ENCODE measurements at regions not wholly inside any gene's neighbourhood (a gene's known extent, or its start where the extent isn't known, plus 50 kb on each side); places are given as distances from the start of the nearest gene placed in this dataset.

- TF ChIP-seq, protein P1, sequence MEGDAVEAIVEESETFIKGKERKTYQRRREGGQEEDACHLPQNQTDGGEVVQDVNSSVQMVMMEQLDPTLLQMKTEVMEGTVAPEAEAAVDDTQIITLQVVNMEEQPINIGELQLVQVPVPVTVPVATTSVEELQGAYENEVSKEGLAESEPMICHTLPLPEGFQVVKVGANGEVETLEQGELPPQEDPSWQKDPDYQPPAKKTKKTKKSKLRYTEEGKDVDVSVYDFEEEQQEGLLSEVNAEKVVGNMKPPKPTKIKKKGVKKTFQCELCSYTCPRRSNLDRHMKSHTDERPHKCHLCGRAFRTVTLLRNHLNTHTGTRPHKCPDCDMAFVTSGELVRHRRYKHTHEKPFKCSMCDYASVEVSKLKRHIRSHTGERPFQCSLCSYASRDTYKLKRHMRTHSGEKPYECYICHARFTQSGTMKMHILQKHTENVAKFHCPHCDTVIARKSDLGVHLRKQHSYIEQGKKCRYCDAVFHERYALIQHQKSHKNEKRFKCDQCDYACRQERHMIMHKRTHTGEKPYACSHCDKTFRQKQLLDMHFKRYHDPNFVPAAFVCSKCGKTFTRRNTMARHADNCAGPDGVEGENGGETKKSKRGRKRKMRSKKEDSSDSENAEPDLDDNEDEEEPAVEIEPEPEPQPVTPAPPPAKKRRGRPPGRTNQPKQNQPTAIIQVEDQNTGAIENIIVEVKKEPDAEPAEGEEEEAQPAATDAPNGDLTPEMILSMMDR (IDR thresholded peaks at IDR 0.05), result no peak
- TF ChIP-seq POLR2A (IDR thresholded peaks at IDR 0.05), result no peak
Observed at GRCh38 chr6:11362564-11362963, 130.1 kb upstream of the NEDD9 start.

All from lower leg skin (tissue), 3 donors.